ENCODE measurements at regions not wholly inside any gene's neighbourhood (a gene's known extent, or its start where the extent isn't known, plus 50 kb on each side); places are given as distances from the start of the nearest gene placed in this dataset.

- DNase-seq (ENCODE audit: low read depth), result no peak
Measured at GRCh38 chr4:89365375-89365774, 57.8 kb upstream of the GPRIN3 start.

GRCh38 chr4:89364541-89364940, 56.9 kb upstream of the GPRIN3 start:
- no peak for DNase-seq (ENCODE audit: low read depth)

- DNase-seq (ENCODE audit: low read depth), result peak; percentile 25
Measured at GRCh38 chr4:89363786-89364185, 56.2 kb upstream of the GPRIN3 start.

- no peak for DNase-seq (ENCODE audit: low read depth)
Measured at GRCh38 chr4:89358935-89359638, 51.5 kb upstream of the GPRIN3 start.

- DNase-seq (ENCODE audit: low read depth), result no peak
Measured at GRCh38 chr4:89357787-89358186, 50.2 kb upstream of the GPRIN3 start.
